Esophagus muscularis mucosa (tissue), 4 donors: ENCODE measurements at regions not wholly inside any gene's neighbourhood (a gene's known extent, or its start where the extent isn't known, plus 50 kb on each side); places are given as distances from the start of the nearest gene placed in this dataset.

Source experiments
- CTCF ChIP-seq, 3 experiments: fragments of 200-600 bp in 2 of 3; fragments of 450-650 bp in 1 of 3; sonication (generic) in 2 of 3; IDR thresholded peaks; one replicate each; pipeline ENCODE4 v1.5.1; 2017 to 2019; ENCODE audit warnings: antibody characterized with exemption in 3 of 3, mild to moderate bottlenecking in 2 of 3, moderate library complexity in 1 of 3
- EP300 ChIP-seq: sonication (generic); formaldehyde crosslinking; IDR thresholded peaks from one replicate; pipeline ENCODE4 v1.6.1; 2017; ENCODE audit warnings: antibody characterized with exemption
- POLR2A ChIP-seq: fragments of 450-650 bp; IDR thresholded peaks from one replicate; pipeline ENCODE4 v1.6.1; 2017; ENCODE audit warnings: antibody characterized with exemption, moderate library complexity, mild to moderate bottlenecking, low read depth

GRCh38 chr21:43317254-43317748 is 109.6 kb downstream of the SIK1 start:
- TF ChIP-seq POLR2A (no peak), CTCF (IDR thresholded peaks at IDR 0.05) (no peak), EP300 (no peak)
